Chondrocyte (in vitro differentiated cells): ENCODE measurements at regions not wholly inside any gene's neighbourhood (a gene's known extent, or its start where the extent isn't known, plus 50 kb on each side); places are given as distances from the start of the nearest gene placed in this dataset.
"Not testable (repeated sequence)": the region's sequence is repeated elsewhere in the genome, so short reads cannot be mapped to it uniquely, and the experiment has no call there.

Experiments used
- DNase-seq: peaks from one replicate; pipeline ENCODE4 v3.0.0; 2021; ENCODE audit warnings: mixed read lengths, low spot score
- H3K27ac Mint-ChIP-seq: one replicate; pipeline ENCODE4 v1.8.0; 2021; ENCODE audit warnings: mild to moderate bottlenecking, moderate library complexity, mixed read lengths; ENCODE audit not compliant: unreplicated experiment
- H3K27me3 Mint-ChIP-seq: 2 replicates; pipeline ENCODE4 v1.8.0; 2021; ENCODE audit warnings: low read depth, mixed read lengths
- H3K36me3 Mint-ChIP-seq: 2 replicates; pipeline ENCODE4 v1.8.0; 2021; ENCODE audit warnings: low read depth, mixed read lengths
- H3K4me1 Mint-ChIP-seq: 2 replicates; pipeline ENCODE4 v1.8.0; 2021; ENCODE audit warnings: low read depth, mild to moderate bottlenecking, mixed read lengths
- H3K4me3 Mint-ChIP-seq: one replicate; pipeline ENCODE4 v1.8.0; 2021; ENCODE audit warnings: mild to moderate bottlenecking, moderate library complexity, mixed read lengths; ENCODE audit not compliant: unreplicated experiment
- H3K9me3 Mint-ChIP-seq: 2 replicates; pipeline ENCODE4 v1.8.0; 2021; ENCODE audit warnings: low read depth, mixed read lengths
- TF ChIP-seq, protein P1 (sequence below): fragments of 200-600 bp; sonication (generic); IDR thresholded peaks from 2 replicates; pipeline ENCODE4 v1.5.0; 2021; ENCODE audit warnings: antibody characterized with exemption, mild to moderate bottlenecking, moderate library complexity

DNA sequence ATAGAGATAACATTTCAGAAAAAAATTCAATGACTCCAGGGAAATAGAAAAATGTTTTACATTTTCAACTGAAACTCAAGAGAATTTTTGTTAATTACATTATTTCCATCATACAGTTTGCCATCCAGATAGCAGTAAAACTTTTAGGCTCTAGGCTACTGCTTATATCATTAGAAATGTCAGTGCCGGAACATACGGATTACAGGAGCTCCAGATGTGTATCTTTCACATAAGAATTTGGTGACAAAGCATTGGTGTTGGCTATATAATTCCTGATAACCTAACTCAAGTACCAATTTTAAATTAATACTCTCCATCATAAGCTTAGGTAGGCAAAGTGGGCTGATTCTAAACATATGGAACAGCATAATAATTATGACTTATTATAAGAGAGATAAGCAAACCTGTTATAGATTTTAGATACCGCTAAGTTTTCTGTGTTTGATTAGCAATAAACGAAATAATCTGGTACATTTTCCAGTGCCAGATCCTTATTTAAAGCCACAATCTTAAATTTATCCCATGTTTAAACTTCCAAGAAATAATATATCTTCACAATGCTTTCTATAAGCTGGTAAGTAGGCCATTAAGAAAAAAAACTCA lies 637.9 kb downstream of the NXPH1 start:
- Mint-ChIP-seq H3K9me3 (peaks cover 4% of the 10 kb centered on the region), H3K27ac (no peak overlapping the region)

DNA sequence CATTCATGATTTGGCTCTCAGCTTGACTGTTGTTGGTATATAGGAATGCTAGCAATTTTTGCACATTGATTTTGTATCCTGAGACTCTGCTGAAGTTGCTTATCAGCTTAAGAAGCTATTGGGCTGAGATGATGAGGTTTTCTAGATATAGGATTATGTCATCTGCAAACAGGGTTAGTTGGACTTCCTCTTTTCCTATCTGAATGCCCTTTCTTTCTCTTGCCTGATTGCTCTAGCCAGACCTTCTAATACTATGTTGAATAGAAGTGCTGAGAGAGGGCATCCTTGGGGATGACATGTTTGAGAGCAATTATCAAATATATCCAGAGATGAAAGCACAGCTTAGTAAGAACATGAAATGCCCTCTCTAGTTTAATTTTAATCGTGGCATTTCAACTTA lies 642.4 kb downstream of the NXPH1 start:
- H3K4me1 Mint-ChIP-seq, H3K36me3 Mint-ChIP-seq, H3K27ac Mint-ChIP-seq, H3K27me3 Mint-ChIP-seq, DNase-seq, H3K4me3 Mint-ChIP-seq: not testable (repeated sequence)
- peaks cover 13% of the 10 kb centered on the region for H3K9me3 Mint-ChIP-seq

More for the DNA sequence above, 637.9 kb downstream of the NXPH1 start:
- no peaks in the 10 kb centered on the region for H3K4me1 Mint-ChIP-seq
- H3K4me3 Mint-ChIP-seq: no peak overlapping the region
- no peaks in the 10 kb centered on the region for H3K36me3 Mint-ChIP-seq
- DNase-seq: no peak
- no peaks in the 10 kb centered on the region for H3K27me3 Mint-ChIP-seq
- TF ChIP-seq, protein P1, sequence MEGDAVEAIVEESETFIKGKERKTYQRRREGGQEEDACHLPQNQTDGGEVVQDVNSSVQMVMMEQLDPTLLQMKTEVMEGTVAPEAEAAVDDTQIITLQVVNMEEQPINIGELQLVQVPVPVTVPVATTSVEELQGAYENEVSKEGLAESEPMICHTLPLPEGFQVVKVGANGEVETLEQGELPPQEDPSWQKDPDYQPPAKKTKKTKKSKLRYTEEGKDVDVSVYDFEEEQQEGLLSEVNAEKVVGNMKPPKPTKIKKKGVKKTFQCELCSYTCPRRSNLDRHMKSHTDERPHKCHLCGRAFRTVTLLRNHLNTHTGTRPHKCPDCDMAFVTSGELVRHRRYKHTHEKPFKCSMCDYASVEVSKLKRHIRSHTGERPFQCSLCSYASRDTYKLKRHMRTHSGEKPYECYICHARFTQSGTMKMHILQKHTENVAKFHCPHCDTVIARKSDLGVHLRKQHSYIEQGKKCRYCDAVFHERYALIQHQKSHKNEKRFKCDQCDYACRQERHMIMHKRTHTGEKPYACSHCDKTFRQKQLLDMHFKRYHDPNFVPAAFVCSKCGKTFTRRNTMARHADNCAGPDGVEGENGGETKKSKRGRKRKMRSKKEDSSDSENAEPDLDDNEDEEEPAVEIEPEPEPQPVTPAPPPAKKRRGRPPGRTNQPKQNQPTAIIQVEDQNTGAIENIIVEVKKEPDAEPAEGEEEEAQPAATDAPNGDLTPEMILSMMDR: no peak

DNA sequence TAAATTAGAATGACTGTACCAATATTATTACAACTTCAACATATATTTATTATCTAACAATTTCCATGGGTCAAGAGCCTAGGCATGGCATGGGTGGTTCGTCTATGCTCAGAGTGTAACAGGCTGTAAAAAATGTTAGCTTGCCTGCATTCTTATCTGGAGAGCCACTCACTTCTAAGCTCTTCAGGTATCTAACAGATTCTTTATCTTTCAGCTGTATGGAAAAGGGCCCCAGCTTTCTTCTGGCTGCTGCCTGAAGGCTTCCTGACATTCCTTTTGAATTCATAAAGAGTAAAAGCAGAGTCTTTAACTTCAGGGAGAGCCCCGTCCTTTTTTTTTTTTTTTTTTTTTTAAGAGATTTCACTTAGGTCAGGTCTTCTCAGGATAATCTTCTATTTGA lies 648.8 kb downstream of the NXPH1 start:
- Mint-ChIP-seq H3K4me3 (no peak overlapping the region), H3K4me1 (no peaks in the 10 kb centered on the region), H3K9me3 (peaks cover 13% of the 10 kb centered on the region), H3K27me3 (no peaks in the 10 kb centered on the region), H3K36me3 (no peaks in the 10 kb centered on the region), H3K27ac (no peak overlapping the region)
- TF ChIP-seq, protein P1: no peak
- no peak for DNase-seq

DNA sequence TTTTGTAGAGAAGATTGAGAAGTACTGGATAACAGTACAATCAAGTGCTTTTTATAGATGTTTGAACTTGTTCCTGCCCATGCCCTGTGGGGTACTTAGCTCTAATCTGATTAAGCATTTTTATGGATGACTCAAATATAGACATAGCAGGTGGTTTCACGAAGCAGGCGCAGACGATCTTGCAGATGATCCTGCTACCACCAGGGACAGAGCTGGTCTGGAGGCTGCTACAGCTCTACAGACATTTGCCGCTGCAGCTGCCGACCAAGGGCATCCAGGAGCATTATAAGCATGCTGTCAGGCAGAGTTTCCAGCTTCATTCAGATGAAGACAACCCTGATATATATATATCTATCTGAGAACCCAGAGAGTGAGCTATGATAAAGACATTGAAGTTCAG lies 650.4 kb downstream of the NXPH1 start:
- Mint-ChIP-seq H3K36me3 (no peaks in the 10 kb centered on the region), H3K27ac (no peak overlapping the region), H3K4me1 (no peaks in the 10 kb centered on the region), H3K27me3 (no peaks in the 10 kb centered on the region), H3K9me3 (peaks cover 13% of the 10 kb centered on the region), H3K4me3 (no peak overlapping the region)
- TF ChIP-seq, protein P1: no peak
- no peak for DNase-seq

DNA sequence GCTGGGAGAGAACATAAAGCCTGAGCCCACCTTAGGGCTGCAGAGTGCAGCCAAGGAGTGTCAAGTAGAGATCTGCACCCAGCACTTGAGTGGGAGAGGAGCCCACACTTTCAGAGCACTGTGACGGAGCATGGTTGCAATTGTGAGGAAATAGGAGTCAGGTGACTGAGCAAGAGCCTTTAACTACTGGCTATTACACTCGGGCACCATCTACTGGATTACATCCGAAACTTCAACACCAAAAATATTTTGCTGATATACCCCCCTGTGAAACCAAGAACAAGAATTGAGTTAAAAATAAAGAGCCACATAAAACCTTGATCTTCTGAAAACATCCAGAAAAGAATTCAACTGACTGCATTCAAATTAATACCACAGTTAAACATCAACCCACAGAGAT lies 657.9 kb downstream of the NXPH1 start:
- Mint-ChIP-seq H3K27me3 (no peaks in the 10 kb centered on the region), H3K9me3 (peaks cover 20% of the 10 kb centered on the region), H3K4me3 (no peak overlapping the region), H3K27ac (no peak overlapping the region), H3K4me1 (no peaks in the 10 kb centered on the region), H3K36me3 (no peaks in the 10 kb centered on the region)
- DNase-seq: no peak
- TF ChIP-seq, protein P1: no peak

DNA sequence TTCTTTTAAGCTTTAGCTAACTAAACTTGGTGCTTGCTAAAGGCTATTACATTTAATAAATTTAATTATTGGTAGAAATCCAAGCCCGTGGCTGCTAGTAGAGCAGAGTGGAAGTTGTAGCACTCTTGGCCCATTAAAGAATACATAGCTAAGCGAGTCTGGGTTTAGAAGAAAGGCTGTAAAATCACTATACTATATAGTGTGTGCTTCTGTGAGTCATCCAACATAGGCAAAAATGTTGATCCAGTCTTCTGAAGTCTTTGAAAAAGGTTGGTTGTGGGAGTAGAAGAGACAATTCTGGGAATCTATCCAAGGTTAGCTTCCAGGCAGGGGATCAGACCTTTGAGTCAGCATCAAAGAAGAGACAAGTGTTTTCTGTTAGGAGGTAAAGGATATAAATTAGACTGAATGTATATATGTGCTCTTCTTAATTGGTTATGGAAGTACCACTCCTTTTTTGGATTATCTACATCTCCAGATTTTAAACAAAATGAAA lies 664.2 kb downstream of the NXPH1 start:
- H3K27ac Mint-ChIP-seq: no peak overlapping the region
- no peak for DNase-seq
- H3K9me3 Mint-ChIP-seq: peaks cover 20% of the 10 kb centered on the region
- no peaks in the 10 kb centered on the region for H3K4me1 Mint-ChIP-seq
- H3K4me3 Mint-ChIP-seq: no peak overlapping the region
- TF ChIP-seq, protein P1: no peak
- H3K36me3 Mint-ChIP-seq: no peaks in the 10 kb centered on the region
- H3K27me3 Mint-ChIP-seq: no peaks in the 10 kb centered on the region
